PC-3 (cell line): ENCODE measurements at regions not wholly inside any gene's neighbourhood (a gene's known extent, or its start where the extent isn't known, plus 50 kb on each side); places are given as distances from the start of the nearest gene placed in this dataset.

Source experiments
- ATAC-seq: fragments of 200-7000 bp; cut with Tn5 transposase; 2 replicates; pipeline ENCODE4 v1.9.1; 2020; ENCODE audit warnings: mild to moderate bottlenecking, moderate library complexity
- BruUV-seq: library from RNA; stranded (reverse); fragments of 400-500 nt; replicated peaks from 2 replicates; lab custom pipeline; 2021; lab: Mats Ljungman, UMichigan
- CTCF ChIA-PET: fragments of 300-600 bp; sonication (Branson Sonifier 250); formaldehyde crosslinking; loops from one replicate; lab custom pipeline; 2022; ENCODE audit warnings: antibody characterized with exemption; lab: Charles Lee
- POLR2A ChIA-PET: fragments of 300-600 bp; sonication (Branson Sonifier 250); formaldehyde crosslinking; loops from one replicate; lab custom pipeline; 2022; ENCODE audit warnings: antibody characterized with exemption; ENCODE audit not compliant: unreplicated experiment; lab: Charles Lee
- DNase-seq: peaks from one replicate; pipeline ENCODE4 v3.0.0-alpha.2; 2015
- H2AFZ ChIP-seq: fragments of 300-600 bp; sonication (generic); 2 replicates; pipeline ENCODE4 v1.6.0; 2016; ENCODE audit warnings: antibody characterized with exemption, low read length
- H3F3A ChIP-seq: fragments of 300-600 bp; sonication (generic); one replicate; pipeline ENCODE4 v1.6.0; 2017; ENCODE audit warnings: antibody characterized with exemption, low read length, control low read depth, mild to moderate bottlenecking; ENCODE audit not compliant: unreplicated experiment
- H3K27ac ChIP-seq: fragments of 300-600 bp; sonication (generic); 2 replicates; pipeline ENCODE4 v1.5.1; 2016; ENCODE audit warnings: mild to moderate bottlenecking, low read length
- H3K27me3 ChIP-seq: fragments of 300-600 bp; sonication (generic); 2 replicates; pipeline ENCODE4 v1.6.1; 2016; ENCODE audit warnings: low read length, mixed read lengths
- H3K36me3 ChIP-seq: fragments of 300-600 bp; sonication (generic); 2 replicates; pipeline ENCODE4 v1.6.1; 2016; ENCODE audit warnings: low read depth, mixed run types, low read length, mixed read lengths
- H3K4me1 ChIP-seq: fragments of 300-600 bp; sonication (generic); 2 replicates; pipeline ENCODE4 v1.5.1; 2016; ENCODE audit warnings: low read length; ENCODE audit not compliant: insufficient read depth
- H3K4me2 ChIP-seq: fragments of 300-600 bp; sonication (generic); 2 replicates; pipeline ENCODE4 v1.6.0; 2016; ENCODE audit warnings: low read length
- H3K4me3 ChIP-seq: fragments of 300-600 bp; sonication (generic); 2 replicates; pipeline ENCODE4 v1.5.1; 2016; ENCODE audit warnings: mild to moderate bottlenecking, low read length, mixed read lengths
- H3K79me2 ChIP-seq: fragments of 300-600 bp; sonication (generic); 2 replicates; pipeline ENCODE4 v1.6.1; 2017; ENCODE audit warnings: low read length, mixed read lengths
- H3K9ac ChIP-seq: fragments of 300-600 bp; sonication (generic); 2 replicates; pipeline ENCODE4 v1.6.0; 2016; ENCODE audit warnings: mild to moderate bottlenecking, low read length
- H3K9me2 ChIP-seq: fragments of 300-600 bp; sonication (generic); replicated peaks from 2 replicates; pipeline ENCODE4 v1.6.1; 2016; ENCODE audit warnings: mixed run types, low read length, mixed read lengths
- H3K9me3 ChIP-seq: fragments of 300-600 bp; sonication (generic); 2 replicates; pipeline ENCODE4 v1.6.1; 2016; ENCODE audit warnings: low read length, mixed read lengths
- H4K20me1 ChIP-seq: fragments of 300-600 bp; sonication (generic); 2 replicates; pipeline ENCODE4 v1.6.1; 2016; ENCODE audit warnings: low read length, mixed read lengths
- EZH2 ChIP-seq: fragments of 300-600 bp; sonication (generic); IDR thresholded peaks from one replicate; pipeline ENCODE4 v1.6.1; 2017; ENCODE audit warnings: antibody characterized with exemption, mild to moderate bottlenecking, low read length; ENCODE audit not compliant: unreplicated experiment
- EZH2phosphoT487 ChIP-seq: fragments of 300-600 bp; sonication (generic); IDR thresholded peaks from 2 replicates; pipeline ENCODE4 v1.6.1; 2018; ENCODE audit warnings: mild to moderate bottlenecking, antibody characterized with exemption, low read length, borderline replicate concordance
- intact Hi-C: fragments of 100-400 bp; cut with micrococcal nuclease; formaldehyde crosslinking; loops from 2 replicates; pipeline ENCODE4 v1.9.0; 2023
- TF ChIP-seq, protein P1 (sequence below): fragments of 300-600 bp; sonication (generic); conservative IDR thresholded peaks from 2 replicates; pipeline ENCODE4 v1.5.1; 2017; ENCODE audit warnings: antibody characterized with exemption, low read depth, mild to moderate bottlenecking, low read length

DNA sequence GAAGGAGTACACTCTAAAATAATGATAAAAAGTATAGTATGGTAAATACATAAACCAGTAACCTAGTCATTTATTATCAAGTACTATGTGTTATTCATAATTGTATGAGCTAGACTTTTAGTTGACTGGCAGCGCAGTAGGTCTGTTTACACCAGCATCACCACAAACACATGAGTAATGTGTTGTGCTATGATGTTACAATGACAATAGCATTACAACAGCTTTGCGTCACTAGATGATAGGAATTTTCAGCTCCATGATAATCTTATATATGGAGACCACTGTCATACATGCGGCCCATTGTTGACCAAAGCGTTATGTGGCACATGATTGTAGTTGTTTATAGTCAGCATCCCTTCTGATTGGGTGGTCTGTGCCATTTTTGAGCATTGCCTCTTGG lies 138.9 kb upstream of the UBE2E1 start:
- Histone ChIP-seq H3K4me1 (peaks cover 78% of the 10 kb centered on the region), H3K9me3 (no peaks in the 10 kb centered on the region), H3K27me3 (no peaks in the 10 kb centered on the region), H3K27ac (peak overlapping the region; percentile 96), H3K36me3 (no peaks in the 10 kb centered on the region), H4K20me1 (no peaks in the 10 kb centered on the region), H3K4me2 (peak overlapping the region; percentile 65), H3K4me3 (no peak overlapping the region), H2AFZ (no peak overlapping the region), H3K9ac (peak overlapping the region; percentile 30), H3K9me2 (no peaks in the 10 kb centered on the region), H3F3A (peaks cover 9% of the 10 kb centered on the region), H3K79me2 (no peaks in the 10 kb centered on the region)
- TF ChIP-seq EZH2phosphoT487: no peak
- TF ChIP-seq, protein P1, sequence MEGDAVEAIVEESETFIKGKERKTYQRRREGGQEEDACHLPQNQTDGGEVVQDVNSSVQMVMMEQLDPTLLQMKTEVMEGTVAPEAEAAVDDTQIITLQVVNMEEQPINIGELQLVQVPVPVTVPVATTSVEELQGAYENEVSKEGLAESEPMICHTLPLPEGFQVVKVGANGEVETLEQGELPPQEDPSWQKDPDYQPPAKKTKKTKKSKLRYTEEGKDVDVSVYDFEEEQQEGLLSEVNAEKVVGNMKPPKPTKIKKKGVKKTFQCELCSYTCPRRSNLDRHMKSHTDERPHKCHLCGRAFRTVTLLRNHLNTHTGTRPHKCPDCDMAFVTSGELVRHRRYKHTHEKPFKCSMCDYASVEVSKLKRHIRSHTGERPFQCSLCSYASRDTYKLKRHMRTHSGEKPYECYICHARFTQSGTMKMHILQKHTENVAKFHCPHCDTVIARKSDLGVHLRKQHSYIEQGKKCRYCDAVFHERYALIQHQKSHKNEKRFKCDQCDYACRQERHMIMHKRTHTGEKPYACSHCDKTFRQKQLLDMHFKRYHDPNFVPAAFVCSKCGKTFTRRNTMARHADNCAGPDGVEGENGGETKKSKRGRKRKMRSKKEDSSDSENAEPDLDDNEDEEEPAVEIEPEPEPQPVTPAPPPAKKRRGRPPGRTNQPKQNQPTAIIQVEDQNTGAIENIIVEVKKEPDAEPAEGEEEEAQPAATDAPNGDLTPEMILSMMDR: no peak
- no peak for TF ChIP-seq EZH2
- ATAC-seq (no peak), DNase-seq (peak; percentile 45)
- intact Hi-C loops: loop anchor here (5.0 kb wide), 2 partner anchors 140 to 345 kb away; partner anchors contain the start of gene UBE2E1
- BruUV-seq: no TSS peak
- ChIA-PET CTCF (no interaction called here), POLR2A (no interaction called here)

DNA sequence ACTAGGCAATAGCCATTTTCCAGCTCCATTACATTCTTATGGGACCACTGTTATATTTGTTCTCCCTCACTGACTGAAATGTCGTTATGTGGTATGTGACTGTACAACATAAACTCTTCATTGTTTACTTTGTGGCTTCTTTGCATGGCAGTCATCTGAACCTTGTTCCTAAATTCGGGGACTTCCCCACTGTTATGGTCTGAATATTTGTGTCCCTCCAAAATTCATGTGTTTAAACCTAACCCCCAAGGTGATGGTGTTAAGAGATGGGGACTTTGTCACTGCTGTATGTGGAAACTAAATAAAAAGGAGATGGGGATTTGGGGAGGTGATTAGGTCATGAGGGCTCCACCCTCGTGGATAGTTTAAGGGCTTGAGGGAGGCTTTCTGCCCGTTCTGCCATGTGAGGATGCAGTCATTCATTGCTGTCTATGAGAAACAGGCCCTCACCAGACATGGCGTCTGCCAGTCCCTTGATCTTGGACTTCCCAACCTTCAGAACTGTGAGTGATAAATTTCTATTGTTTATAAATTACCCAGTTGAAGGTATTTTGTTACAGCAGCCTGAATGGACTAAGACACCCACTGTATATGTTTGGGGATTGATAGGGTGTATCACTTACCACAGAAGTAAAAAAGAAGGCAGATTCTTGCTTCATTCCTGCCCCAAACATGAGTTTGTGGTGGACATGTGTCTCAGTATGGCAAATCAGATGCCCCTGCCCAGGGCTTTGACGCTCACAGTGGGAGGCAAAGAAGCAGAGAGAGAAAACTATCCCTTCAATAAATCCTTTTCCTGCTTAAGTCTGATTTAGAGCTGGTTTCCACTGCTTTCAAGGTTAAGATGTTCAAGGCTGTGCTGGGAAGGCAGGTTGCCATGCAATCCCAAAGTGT lies 138.0 kb upstream of the UBE2E1 start:
- DNase-seq: peak; percentile 91
- peak overlapping the region; percentile 96 for H3K27ac ChIP-seq
- ChIA-PET POLR2A (interaction anchor here (0.7 kb wide), 2 partner anchors 70 to 89 kb away, joined by 7 read pairs; no protein-coding TSS in a partner anchor), CTCF (interaction anchor here (0.6 kb wide), 1 partner anchor 149 kb away, joined by 3 read pairs; no protein-coding TSS in a partner anchor)
- peak overlapping the region; percentile 74 for H3K9ac ChIP-seq
- H2AFZ ChIP-seq: no peak overlapping the region
- BruUV-seq: TSS peak; percentile 70
- peak overlapping the region; percentile 65 for H3K4me2 ChIP-seq
- peak overlapping the region; percentile 7; the same call in 1 of the 2 replicates for H3K4me3 ChIP-seq
- no peaks in the 10 kb centered on the region for H3K36me3 ChIP-seq
- no peaks in the 10 kb centered on the region for H3K79me2 ChIP-seq
- H3F3A ChIP-seq: peaks cover 9% of the 10 kb centered on the region
- intact Hi-C loops: loop anchor here (1.0 to 5.0 kb wide), 6 partner anchors 17 to 345 kb away; partner anchors contain the start of gene UBE2E1
- no peaks in the 10 kb centered on the region for H3K9me3 ChIP-seq
- H4K20me1 ChIP-seq: no peaks in the 10 kb centered on the region
- no peaks in the 10 kb centered on the region for H3K9me2 ChIP-seq
- ATAC-seq: peak; percentile 45
- TF ChIP-seq EZH2: no peak
- TF ChIP-seq EZH2phosphoT487: no peak
- TF ChIP-seq, protein P1: no peak
- peaks cover 78% of the 10 kb centered on the region for H3K4me1 ChIP-seq
- H3K27me3 ChIP-seq: no peaks in the 10 kb centered on the region
